GM12891 (cell line): ENCODE measurements at regions not wholly inside any gene's neighbourhood (a gene's known extent, or its start where the extent isn't known, plus 50 kb on each side); places are given as distances from the start of the nearest gene placed in this dataset.

Experiments used
- POLR2A ChIP-seq: IDR thresholded peaks from 2 replicates; pipeline ENCODE4 v1.6.1; 2011; ENCODE audit warnings: low read depth, low read length, control low read depth
- POLR2AphosphoS5 ChIP-seq: IDR thresholded peaks from 2 replicates; pipeline ENCODE4 v1.6.1; 2011; ENCODE audit warnings: low read depth, low read length, control low read depth
- POU2F2 ChIP-seq: IDR thresholded peaks from 2 replicates; pipeline ENCODE4 v1.6.1; 2011; ENCODE audit warnings: low read depth, mild to moderate bottlenecking, control low read depth, low read length, moderate library complexity
- SPI1 ChIP-seq: IDR thresholded peaks from 2 replicates; pipeline ENCODE4 v1.6.1; 2011; ENCODE audit warnings: low read depth, low read length, control low read depth
- TAF1 ChIP-seq: IDR thresholded peaks from 2 replicates; pipeline ENCODE4 v1.6.1; 2011; ENCODE audit warnings: low read depth, low read length, control low read depth

GRCh38 chr9:22975951-22976350 is 529.3 kb downstream of the DMRTA1 start:
- no peak for TF ChIP-seq POLR2A
- TF ChIP-seq TAF1 = no peak
- TF ChIP-seq POLR2AphosphoS5 = no peak
- no peak for TF ChIP-seq POU2F2
- no peak for TF ChIP-seq SPI1
